CD4-positive, alpha-beta T cell treated with Interleukin-15 for 4 hours (primary cell): ENCODE measurements at regions not wholly inside any gene's neighbourhood (a gene's known extent, or its start where the extent isn't known, plus 50 kb on each side); places are given as distances from the start of the nearest gene placed in this dataset.

Experiments
- DNase-seq: peaks from one replicate; pipeline ENCODE4 v3.0.0-alpha.2; 2020; ENCODE audit warnings: low spot score

DNA sequence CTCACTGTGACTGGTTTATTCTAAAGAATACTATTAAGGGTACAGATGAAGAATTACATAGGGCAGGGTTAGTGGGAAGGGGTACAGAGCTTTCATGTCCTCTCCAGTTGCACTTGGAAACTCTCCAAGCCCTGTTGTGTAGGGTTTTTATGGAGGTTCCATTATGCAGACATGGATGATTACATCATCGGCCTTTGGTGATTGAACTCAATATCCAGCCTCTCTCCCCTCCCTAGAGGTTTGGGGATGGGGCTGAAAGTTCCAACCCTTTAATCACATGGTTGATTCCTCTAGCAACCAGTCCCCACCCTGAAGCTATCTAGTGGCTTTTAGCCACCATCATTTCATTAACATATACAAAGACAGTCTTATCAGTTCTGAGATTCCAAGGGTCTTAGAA lies 472.6 kb downstream of the BUD13 start:
- DNase-seq: no peak

DNA sequence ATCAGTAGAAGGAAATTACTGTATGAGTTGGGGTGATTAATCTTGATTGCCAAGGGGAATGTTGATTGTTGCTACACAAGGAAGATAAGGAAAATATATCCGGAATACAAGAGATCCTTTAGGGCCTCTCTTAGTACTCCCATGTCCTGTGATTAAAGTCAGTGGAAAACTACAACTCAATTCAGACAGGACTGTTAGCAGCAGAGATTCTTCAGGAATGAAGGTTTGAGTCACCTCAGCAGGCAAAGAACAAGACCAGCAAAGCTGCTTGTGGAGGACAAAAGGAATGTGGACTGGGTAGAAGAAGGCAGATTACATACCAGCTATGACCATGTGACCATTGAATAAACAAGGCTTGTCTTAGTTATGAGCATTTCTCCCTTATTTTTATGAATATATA lies 478.2 kb downstream of the BUD13 start:
- DNase-seq: no peak

DNA sequence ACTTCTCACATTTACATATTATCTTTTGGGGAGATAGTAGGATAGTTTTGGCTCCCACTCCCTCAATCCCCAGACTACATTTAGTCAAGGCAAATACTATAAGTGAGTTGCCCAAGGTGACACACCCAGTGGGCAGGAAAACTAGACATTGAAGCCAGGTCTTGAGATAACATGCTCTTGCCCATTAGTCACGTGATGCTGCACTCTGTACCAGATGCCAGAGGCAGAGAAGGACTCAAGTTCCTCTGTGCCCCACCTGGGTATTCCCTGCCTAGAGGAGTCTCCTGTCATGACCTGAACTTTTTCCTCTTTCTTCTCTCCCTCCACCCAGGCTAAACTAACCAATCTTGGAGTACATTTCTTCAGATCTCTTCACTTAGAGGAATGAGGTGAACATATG lies 484.9 kb downstream of the BUD13 start:
- no peak for DNase-seq

DNA sequence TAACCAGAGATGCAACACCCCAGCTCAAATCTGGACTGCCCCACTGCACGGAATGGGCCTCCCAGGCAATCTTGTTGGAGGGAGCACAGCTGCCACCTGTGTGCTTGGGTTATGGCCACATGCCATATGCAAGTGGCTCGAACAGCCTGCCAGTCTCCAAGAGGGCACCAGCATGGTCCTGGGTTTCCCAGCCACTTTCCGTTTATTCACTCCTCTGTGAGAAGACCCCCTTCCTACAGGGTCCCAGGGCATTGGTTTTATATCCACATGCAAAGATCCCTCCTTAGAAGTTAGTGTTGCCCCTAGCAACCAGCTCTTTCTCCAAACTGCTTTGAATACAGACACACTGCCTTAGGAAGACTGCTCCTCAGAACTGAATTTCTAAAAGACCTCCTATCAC lies 487.8 kb downstream of the BUD13 start:
- DNase-seq: no peak

DNA sequence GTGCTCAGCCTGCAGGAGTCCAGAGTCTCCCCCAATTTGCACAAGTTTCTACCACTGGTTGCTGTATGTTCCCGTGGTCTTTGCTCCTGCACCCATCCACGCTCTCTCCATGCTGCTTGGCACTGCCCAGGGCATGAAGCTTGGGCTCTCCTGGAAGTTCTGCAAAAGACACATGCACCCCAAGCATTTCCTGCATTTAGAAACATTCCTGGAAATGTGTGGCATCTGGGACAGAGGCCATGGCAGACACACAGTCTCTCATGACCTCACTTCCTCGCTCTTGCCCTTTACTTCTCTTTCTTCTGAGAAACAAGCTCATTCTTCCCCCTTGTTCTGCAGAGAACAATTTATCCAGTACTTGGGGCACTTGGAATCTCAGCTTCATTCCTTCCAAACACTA lies 489.5 kb downstream of the BUD13 start:
- no peak for DNase-seq

DNA sequence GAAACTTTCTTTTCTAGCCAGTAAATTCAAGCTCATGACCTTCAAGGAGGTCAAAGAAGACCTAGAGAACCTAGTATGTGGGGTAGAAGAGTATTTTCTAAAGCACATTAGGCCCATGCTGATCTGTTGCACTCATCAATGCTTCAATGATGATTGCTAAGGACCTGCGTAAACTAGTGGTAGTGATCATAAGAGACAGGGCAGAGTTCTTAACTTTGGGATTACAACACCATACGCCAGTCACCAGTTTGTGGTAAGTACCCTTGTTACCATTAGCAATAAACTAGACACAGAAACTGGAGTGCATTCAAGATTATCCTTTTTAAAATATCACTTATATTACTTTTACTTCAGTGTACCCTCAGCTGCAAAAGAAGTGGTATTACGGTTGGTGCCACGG lies 490.3 kb downstream of the BUD13 start:
- no peak for DNase-seq

DNA sequence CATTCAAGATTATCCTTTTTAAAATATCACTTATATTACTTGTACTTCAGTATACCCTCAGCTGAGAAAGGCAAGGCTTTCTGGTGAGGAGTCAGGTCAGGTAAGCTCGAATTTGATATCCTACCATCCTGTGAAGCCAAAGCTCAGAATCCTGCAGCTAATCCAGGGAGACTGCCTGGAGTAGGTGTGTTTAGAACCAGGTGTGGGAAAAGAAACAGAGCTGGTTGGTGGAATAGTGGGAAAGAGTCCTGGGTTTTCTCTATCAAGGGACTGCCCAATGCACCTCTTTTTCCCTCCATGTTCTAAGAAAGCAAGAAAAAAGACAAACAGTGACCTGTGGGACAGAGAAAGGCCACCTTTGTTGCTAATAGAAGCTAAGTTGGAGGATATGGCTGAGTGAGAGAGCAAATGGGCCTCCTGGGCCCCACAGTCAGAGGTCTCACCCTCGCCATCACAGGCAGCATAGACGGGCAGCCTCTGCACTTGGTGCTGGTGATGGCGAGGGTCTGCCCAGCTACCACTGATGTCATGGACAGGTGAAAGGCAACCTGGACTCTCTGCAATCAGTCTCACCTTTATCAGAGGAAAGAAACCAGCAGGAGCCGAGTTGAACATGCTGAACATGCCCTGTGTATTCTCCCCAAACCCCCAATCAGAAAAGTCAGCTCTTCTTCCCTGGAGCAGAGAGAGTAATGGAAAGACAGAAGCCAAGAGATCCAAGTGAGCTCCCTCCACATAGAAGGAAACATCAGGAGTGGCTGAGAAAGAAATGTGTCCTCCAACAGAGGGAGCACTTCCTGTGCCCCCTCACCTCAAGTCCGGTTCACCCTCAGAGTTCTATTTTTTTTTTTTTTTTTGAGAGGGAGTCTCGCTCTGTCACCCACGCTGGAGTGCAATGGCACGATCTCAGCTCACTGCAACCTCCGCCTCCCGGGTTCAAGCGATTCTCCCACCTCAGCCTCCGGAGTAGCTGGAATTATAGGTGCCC lies 491.3 kb downstream of the BUD13 start:
- DNase-seq: no peak

DNA sequence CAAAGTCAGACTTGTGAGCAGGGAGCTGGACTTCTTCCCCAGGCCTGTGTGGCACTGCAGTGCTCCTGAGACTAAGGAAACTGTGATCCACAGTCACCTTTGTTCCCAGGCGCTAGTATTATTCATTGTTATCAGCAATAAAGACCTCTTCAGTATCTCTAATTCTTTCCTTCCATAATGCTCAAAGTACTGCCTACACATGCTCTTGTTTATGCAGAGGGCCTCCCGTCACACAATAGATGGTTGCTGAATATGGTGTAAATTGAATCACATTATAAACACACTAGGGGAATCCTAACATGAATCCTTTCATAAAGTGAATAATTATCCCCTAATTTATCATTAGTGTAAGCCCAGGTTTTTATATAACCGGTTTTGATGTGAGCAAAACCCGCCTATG lies 493.3 kb downstream of the BUD13 start:
- no peak for DNase-seq

DNA sequence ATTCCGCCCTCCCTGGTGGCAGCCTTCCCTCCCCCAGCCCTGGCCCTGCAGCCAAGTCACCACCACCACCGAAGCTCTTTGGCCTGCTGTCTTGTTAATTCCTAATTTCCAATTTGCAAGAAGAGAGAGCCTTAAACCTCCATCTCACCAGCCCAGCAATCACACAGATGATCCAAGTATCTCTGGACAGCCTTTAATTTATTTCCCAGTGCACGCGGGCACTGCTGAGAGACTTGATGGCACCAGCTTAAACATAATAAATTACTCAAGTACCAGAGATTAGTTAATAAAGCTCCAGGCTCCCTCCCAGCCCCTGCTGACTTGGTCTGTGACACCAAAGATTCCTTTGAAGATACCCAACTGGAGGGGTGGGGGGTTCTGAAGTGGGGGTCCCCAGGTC lies 494.7 kb downstream of the BUD13 start:
- DNase-seq: no peak

DNA sequence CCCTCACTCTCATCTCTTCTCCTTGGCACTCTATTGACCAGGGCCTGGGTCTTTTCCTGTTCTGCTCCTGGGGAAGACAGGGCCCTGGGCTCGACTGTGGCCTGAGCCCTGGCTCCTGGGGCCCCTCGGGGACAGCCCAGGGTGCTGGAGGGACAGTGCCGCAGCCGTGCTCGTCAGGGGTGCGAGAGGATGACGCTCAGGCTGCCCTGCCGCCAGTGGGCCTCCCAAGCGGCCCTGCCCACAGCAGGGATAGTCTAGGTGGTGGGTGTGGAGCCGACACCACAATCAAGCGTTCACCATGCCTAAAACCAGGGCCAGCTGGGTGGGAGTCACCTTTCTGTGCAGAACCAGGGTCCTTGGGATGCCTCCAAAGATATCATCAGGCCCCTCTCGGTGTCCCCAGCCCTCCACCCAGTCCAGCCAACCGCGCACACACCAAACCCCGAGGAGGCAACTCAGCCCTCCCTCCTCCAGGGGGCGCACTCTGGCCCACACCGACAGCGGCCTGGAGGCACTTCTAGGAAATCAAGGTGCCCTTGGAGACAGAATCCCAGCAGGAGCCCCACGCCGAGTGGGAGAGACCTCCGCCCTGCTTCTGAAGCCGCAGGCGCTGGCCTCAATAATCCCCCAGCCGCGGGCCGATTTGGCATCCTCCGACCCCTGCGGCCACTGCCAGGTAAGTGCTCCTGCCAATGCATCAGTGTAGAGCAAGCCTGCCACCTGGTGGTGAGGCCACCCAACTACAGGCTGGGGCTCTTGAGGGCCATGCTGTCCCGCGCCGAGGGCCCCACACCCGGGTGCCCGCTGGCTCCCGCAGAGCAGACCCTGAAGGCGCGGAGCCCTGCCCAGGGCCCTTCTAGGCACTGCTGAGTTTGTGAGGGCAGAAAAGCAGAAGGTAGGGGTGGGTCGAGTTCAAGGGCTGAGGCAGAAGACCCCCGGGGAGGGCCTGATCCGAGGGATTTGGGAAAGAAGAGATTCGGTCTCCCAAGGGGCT lies 496.4 kb downstream of the BUD13 start:
- peak; percentile 64 for DNase-seq

DNA sequence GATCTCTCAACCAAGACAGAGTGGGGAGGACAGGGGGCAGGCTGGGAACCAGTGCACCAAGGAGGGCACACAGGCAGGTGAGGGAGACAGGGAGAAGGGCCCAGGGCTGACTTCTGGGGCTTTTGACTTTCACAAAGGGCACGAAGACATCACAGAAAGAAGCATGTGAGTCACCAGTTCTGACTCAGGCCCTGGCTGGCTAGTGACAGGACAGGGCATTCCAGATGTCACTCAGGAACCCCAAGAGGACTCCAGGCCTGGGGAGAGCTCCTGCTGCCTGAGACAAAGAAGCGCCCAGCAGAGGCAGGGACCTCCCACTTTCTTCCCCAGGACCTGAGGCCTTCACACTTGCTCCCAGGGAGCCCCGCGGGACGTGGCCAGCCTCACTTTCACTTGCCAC lies 497.2 kb downstream of the BUD13 start:
- DNase-seq: no peak

DNA sequence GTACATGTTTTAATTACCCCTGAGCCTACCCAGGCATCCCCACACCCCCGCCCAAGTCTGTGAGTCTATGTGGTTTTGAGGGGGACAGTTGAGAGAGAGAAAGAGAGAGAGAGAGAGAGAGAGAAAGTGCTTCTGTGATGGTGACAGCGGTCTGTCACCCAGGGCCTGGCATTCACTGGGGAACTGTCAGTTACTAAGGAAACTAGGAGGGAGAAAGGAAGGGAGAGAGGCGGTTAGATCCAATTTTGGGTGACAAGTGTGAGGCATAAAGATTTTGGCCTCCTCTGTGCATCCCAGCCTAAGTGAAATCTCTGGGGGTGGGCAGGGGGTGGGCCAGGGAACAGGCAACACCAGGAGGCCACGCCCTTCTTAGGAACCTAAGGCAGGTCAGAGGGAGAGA lies 498.3 kb downstream of the BUD13 start:
- no peak for DNase-seq

DNA sequence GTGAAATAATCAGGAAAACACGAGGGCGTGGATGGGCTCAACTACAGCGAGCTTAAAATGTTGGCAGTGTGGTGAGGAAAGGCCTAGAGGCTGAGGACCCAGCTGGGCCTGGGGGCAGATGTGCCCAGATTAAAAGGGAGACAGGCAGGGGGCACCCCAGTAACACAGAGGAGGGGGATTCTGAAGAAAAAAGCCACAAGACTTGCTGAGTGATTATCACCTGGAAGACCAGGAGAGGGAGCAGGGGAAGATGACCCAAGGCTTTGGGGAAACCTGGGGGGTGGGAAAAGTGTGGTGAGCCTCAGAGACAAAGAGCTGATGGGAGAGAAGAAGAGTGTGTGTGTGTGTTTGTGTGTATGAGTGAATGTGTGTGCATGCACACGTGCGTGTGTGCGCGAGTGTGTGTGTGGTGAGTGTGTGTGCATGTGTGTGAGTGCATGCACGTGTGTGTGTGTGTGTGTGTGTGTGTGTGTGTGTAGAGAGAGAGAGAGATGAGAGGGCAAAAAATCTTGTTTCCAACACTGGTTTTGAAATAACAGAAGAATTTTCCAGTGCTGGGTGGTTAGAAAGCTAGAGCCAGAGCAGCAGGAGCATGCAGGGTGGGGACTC lies 500.5 kb downstream of the BUD13 start:
- DNase-seq: no peak

DNA sequence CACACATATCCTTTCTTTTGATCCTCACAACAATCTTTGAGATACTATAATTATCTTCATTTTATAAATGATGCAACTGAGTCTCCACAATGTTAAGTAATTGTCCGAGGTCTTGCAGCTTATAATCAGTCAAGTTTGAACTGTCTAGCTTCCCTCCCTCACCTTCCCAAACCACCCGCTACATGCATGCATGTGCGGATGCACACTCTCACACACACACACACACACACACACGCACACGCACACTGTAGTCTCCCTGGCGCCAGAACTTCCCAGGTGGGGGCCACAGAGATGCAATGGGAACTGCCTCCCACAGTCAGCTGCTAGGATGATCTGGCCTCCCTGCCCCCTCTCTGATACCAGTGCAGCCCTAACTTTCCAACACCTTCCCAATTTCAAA lies 501.3 kb downstream of the BUD13 start:
- no peak for DNase-seq

DNA sequence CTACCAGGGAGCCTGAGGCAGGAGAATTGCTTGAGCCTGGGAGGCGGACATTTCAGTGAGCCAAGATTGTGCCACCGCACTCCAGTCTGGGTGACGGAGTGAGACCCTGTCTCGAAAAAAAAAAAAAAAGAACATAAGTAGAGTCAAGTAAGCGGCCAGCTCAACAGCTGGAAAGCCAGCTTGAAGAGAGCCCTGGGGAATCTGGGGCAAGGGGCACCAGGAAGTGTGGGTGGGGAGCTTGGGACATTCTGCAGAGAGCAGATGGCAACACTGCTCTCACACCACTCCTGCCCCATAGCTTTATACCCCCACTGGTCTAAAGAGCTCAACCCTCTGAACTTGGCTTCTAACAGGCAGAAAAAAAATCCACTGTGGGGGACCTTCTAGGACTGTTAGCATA lies 505.6 kb downstream of the BUD13 start:
- no peak for DNase-seq

DNA sequence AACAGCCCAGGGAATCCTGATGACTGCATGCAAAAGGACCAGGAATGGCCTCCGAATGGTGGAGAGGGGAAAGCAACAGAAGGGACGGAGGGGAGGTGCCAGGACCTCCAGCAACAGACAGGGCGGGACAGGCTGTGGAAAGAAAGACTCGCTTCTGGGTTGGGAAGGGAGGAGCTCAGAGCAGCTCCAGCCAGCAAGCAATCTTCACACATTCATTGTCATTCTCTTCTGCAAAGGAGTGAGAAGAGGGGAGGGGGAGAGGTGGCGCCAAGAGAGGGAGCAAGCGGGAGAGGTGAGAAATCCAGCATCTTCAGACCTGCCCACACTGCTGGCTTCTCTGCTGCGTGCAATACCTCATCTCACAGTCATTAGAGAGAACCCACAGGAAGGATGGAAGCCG lies 509.0 kb downstream of the BUD13 start:
- DNase-seq: no peak

DNA sequence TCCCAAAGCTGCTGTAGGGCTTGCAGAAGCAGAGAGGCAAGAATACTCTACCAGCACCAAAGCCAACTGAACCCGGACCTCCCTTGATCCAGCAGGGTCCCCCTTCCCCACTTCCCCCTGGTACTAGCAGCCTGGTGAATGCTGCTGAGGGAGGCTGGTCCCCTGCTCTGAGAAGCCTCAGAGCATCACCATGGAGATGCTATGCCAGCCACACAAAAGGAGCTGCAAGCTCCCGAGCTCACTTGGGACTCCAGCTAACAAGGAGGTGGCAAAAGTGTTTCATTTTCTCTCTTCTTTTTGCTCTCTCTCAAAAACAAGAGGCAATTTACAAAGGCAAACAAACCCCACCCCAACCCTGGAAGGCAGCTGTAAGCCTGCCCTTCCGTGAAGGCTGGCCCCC lies 509.8 kb downstream of the BUD13 start:
- DNase-seq: no peak

DNA sequence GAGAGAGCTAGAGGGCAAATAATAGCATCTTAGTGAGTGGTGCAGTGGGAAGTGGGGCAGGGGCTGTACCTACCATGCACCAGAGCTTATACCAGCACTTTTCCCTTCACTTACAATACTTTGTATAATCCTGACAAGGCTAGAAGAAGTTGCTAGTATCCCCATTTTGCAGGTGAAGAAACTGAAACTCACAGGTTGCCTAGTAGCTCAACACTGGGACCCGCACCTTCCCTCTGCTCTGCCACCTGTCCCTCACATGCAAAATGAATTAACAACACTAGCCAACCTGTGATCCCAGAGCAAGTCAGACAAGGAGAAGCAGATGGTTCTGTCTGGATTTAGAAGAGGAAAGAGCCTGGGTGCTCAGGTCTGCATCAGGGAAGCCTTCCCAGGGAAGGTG lies 510.4 kb downstream of the BUD13 start:
- no peak for DNase-seq

DNA sequence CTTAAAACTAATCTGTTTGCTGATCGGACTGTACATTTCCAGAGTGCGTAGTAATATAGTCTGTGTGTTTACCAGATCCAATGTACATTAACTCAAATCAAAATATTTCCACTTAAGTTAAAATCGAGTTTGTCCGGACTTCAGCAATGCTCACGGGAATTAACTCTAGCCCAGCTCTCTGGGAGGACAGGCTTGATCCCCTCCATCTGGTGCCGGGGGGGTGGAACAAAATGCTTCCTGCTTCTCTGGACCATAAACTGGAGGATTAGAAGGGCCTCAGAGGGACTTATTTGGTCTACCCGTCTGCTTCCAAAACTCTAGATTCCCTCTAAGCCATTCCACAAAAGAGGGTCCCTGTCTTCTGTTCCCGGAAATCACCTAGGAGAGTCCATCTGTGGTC lies 511.2 kb downstream of the BUD13 start:
- no peak for DNase-seq

DNA sequence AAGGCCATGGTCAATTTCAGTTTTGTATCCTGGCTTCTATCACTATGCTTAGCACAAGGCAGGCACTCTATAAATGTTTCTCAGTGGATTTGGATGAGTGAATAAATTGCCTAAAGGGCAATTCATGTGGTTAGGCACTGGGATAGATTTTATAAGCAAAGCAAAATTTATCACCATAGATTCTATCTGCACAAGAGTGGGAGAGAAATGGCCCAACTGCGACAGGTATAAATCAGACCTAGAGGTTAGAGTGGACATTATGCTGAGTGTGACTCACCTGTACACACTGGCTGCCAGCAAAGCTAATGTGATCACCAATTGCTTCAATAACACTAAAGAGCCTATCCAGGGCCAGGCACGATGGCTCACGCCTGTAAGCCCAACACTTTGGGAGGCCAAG lies 514.0 kb downstream of the BUD13 start:
- no peak for DNase-seq

DNA sequence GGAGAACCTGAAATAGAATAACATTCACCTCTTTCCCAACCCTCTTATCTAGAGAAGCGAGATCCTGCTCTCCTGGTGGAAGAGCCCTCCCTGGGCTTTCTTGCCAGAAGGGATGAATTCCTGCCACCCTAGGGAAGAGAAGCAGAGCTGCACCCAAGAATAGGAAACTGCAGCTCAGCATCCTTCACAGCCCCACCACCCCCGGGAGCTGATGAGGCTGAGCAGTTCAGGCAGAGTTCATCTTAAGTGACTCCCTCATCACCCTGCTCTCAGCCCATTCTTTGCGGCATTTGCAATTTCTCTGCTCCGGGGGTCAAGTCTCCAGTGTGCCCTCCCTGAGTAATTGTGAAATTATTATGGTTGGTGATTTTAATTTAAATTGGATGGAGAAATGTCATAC lies 514.9 kb downstream of the BUD13 start:
- DNase-seq: no peak

DNA sequence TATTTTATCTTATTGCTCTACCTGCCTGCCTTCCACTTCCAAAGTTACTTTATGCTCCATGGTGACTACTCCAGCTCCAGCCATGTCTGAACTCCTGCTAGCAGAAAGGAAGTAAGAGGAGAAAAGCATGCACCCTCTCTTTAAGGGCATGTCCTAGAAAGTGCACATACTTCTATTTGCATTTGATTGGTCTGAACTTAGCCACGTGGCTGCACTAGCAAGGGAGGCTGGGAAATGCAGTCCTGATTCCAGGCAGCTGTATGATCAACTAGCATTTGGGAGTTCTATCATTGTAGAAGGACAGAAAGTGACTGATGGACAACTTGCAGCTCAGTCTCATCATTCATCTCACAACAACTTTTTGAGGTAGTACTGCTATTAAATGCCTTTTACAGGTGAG lies 515.7 kb downstream of the BUD13 start:
- DNase-seq: no peak

DNA sequence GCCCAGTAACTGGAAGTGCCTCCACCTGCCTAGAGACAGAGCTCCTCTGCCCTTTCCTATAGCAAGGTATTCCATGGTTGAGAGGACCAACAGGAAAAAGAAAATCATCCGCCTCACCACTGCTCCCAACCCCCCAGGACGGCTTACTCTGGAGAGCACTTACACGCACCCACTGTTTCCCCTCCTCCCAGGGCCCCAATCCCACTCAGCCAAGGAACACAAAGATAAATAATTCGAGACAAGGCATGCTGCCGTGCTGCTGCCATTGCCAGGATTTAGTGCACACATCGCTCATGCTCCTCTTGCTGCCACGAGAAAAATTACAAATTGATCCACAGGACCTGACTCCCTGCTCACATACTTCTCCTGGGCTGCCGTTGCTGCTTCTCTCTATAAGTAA lies 516.6 kb downstream of the BUD13 start:
- no peak for DNase-seq
